Fibroblast of lung (primary cell): ENCODE measurements at regions not wholly inside any gene's neighbourhood (a gene's known extent, or its start where the extent isn't known, plus 50 kb on each side); places are given as distances from the start of the nearest gene placed in this dataset.
A peak's percentile ranks its signal among the peaks of the same experiment; 100 is the strongest.

Experiments used
- DNase-seq, 2 donors: peaks; one replicate each; pipeline versions ENCODE4 v3.0.0 to v3.0.0-alpha.2; 2010; ENCODE audit warnings: low read depth in 2 of 2
- H2AFZ ChIP-seq: 2 replicates; pipeline ENCODE4 v1.5.1; 2012; ENCODE audit warnings: low read length, control low read depth, inconsistent platforms
- H3K27ac ChIP-seq: 2 replicates; pipeline ENCODE4 v1.5.1; 2011; ENCODE audit warnings: low read length, control low read depth; ENCODE audit not compliant: insufficient read depth
- H3K27me3 ChIP-seq: 2 replicates; pipeline ENCODE4 v1.5.1; 2011; ENCODE audit warnings: mild to moderate bottlenecking, low read length; ENCODE audit not compliant: control insufficient read depth, insufficient read depth
- H3K36me3 ChIP-seq: 2 replicates; pipeline ENCODE4 v1.5.1; 2011; ENCODE audit warnings: low read length; ENCODE audit not compliant: control insufficient read depth, insufficient read depth
- H3K4me1 ChIP-seq: 2 replicates; pipeline ENCODE4 v1.5.1; 2011; ENCODE audit warnings: low read length; ENCODE audit not compliant: control insufficient read depth, insufficient read depth; ENCODE audit errors: extremely low read depth
- H3K4me2 ChIP-seq: 2 replicates; pipeline ENCODE4 v1.5.1; 2011; ENCODE audit warnings: low read length, control low read depth; ENCODE audit not compliant: insufficient read depth; ENCODE audit errors: extremely low read depth
- H3K4me3 ChIP-seq, 4 experiments: fragments of 200-600 bp in 1 of 4; sonication (generic) in 1 of 4; replicated peaks in 1 of 4; 2 replicates each; pipeline ENCODE4 v1.5.1; 2011 to 2016; ENCODE audit warnings: low read length in 4 of 4, low read depth in 3 of 4, mild to moderate bottlenecking in 3 of 4, control low read depth in 2 of 4, inconsistent platforms in 1 of 4, mixed read lengths in 1 of 4; ENCODE audit not compliant: insufficient read depth in 1 of 4; ENCODE audit errors: control extremely low read depth in 1 of 4
- H3K79me2 ChIP-seq: 2 replicates; pipeline ENCODE4 v1.5.1; 2012; ENCODE audit warnings: mild to moderate bottlenecking, low read length, inconsistent platforms; ENCODE audit not compliant: control insufficient read depth, insufficient read depth
- H3K9ac ChIP-seq: 2 replicates; pipeline ENCODE4 v1.5.1; 2011; ENCODE audit warnings: mild to moderate bottlenecking, low read length, control low read depth; ENCODE audit not compliant: insufficient read depth
- H3K9me3 ChIP-seq: 2 replicates; pipeline ENCODE4 v1.5.1; 2012; ENCODE audit warnings: low read depth, low read length; ENCODE audit not compliant: control insufficient read depth, insufficient read depth
- H4K20me1 ChIP-seq: 2 replicates; pipeline ENCODE4 v1.5.1; 2011; ENCODE audit warnings: low read length; ENCODE audit not compliant: control insufficient read depth, insufficient read depth; ENCODE audit errors: extremely low read depth
- CTCF ChIP-seq, 2 donors: IDR thresholded peaks in 1 of 2; conservative IDR thresholded peaks in 1 of 2; 1 replicate in 1 of 2; 2 replicates in 1 of 2; pipeline ENCODE4 v1.5.1; 2011 to 2012; ENCODE audit warnings: low read length in 2 of 2, control low read depth in 1 of 2, inconsistent platforms in 1 of 2, low read depth in 1 of 2, mild to moderate bottlenecking in 1 of 2
- EZH2 ChIP-seq: IDR thresholded peaks from 2 replicates; pipeline ENCODE4 v1.5.1; 2012; ENCODE audit warnings: low read length, control low read depth, mild to moderate bottlenecking; ENCODE audit errors: missing control alignments

- no peak overlapping the region for H3K4me3 ChIP-seq
- H3K36me3 ChIP-seq = no peaks in the 10 kb centered on the region
- no peak for TF ChIP-seq EZH2
- TF ChIP-seq CTCF (conservative IDR thresholded peaks at IDR 0.05 in 1 of 2, IDR thresholded peaks at IDR 0.05 in 1 of 2; ENCODE audit: low read depth in 1 of 2, low read length in 2 of 2) = no peak
- no peaks in the 10 kb centered on the region for H4K20me1 ChIP-seq
- no peak overlapping the region for H2AFZ ChIP-seq
- H3K4me2 ChIP-seq = no peak overlapping the region
- no peak overlapping the region for H3K27ac ChIP-seq
- H3K79me2 ChIP-seq = no peaks in the 10 kb centered on the region
- H3K27me3 ChIP-seq = no peaks in the 10 kb centered on the region
- no peaks in the 10 kb centered on the region for H3K9me3 ChIP-seq
- peak in 1 of 2 donors; percentile 19 for DNase-seq
- no peaks in the 10 kb centered on the region for H3K4me1 ChIP-seq
- H3K9ac ChIP-seq = no peak overlapping the region
Observed at GRCh38 chr15:79378394-79379109, 53.6 kb upstream of the MINAR1 start.

- H3K27me3 ChIP-seq = no peaks in the 10 kb centered on the region
- no peaks in the 10 kb centered on the region for H4K20me1 ChIP-seq
- DNase-seq = peak; percentile 55 to 79
- no peaks in the 10 kb centered on the region for H3K36me3 ChIP-seq
- no peaks in the 10 kb centered on the region for H3K4me1 ChIP-seq
- H3K4me2 ChIP-seq = no peak overlapping the region
- no peaks in the 10 kb centered on the region for H3K9me3 ChIP-seq
- H3K4me3 ChIP-seq = no peak overlapping the region
- H2AFZ ChIP-seq = no peak overlapping the region
- no peaks in the 10 kb centered on the region for H3K79me2 ChIP-seq
- no peak overlapping the region for H3K27ac ChIP-seq
- no peak overlapping the region for H3K9ac ChIP-seq
- TF ChIP-seq EZH2 = no peak
- TF ChIP-seq CTCF (conservative IDR thresholded peaks at IDR 0.05 in 1 of 2, IDR thresholded peaks at IDR 0.05 in 1 of 2; ENCODE audit: low read depth in 1 of 2, low read length in 2 of 2) = peak; percentile 93 to 95
Observed at GRCh38 chr15:79380755-79381497, 51.2 kb upstream of the MINAR1 start.

- DNase-seq = no peak
- H3K36me3 ChIP-seq = no peaks in the 10 kb centered on the region
- H3K4me2 ChIP-seq = no peak overlapping the region
- H4K20me1 ChIP-seq = no peaks in the 10 kb centered on the region
- no peak overlapping the region for H3K4me3 ChIP-seq
- TF ChIP-seq CTCF (conservative IDR thresholded peaks at IDR 0.05 in 1 of 2, IDR thresholded peaks at IDR 0.05 in 1 of 2; ENCODE audit: low read depth in 1 of 2, low read length in 2 of 2) (no peak), EZH2 (no peak)
- no peaks in the 10 kb centered on the region for H3K27me3 ChIP-seq
- H3K27ac ChIP-seq = no peak overlapping the region
- no peaks in the 10 kb centered on the region for H3K4me1 ChIP-seq
- H3K9ac ChIP-seq = no peak overlapping the region
- no peak overlapping the region for H2AFZ ChIP-seq
- no peaks in the 10 kb centered on the region for H3K79me2 ChIP-seq
- H3K9me3 ChIP-seq = no peaks in the 10 kb centered on the region
Observed at GRCh38 chr15:79381593-79381992, 50.5 kb upstream of the MINAR1 start.
